Right hindlimb (tissue), 1 donor: ENCODE measurements at regions not wholly inside any gene's neighbourhood (a gene's known extent, or its start where the extent isn't known, plus 50 kb on each side); places are given as distances from the start of the nearest gene placed in this dataset.
"Not testable (repeated sequence)": the region's sequence is repeated elsewhere in the genome, so short reads cannot be mapped to it uniquely, and the experiment has no call there.

Experiments
- DNase-seq: peaks from one replicate; pipeline ENCODE4 v3.0.0-alpha.2; 2018

DNA sequence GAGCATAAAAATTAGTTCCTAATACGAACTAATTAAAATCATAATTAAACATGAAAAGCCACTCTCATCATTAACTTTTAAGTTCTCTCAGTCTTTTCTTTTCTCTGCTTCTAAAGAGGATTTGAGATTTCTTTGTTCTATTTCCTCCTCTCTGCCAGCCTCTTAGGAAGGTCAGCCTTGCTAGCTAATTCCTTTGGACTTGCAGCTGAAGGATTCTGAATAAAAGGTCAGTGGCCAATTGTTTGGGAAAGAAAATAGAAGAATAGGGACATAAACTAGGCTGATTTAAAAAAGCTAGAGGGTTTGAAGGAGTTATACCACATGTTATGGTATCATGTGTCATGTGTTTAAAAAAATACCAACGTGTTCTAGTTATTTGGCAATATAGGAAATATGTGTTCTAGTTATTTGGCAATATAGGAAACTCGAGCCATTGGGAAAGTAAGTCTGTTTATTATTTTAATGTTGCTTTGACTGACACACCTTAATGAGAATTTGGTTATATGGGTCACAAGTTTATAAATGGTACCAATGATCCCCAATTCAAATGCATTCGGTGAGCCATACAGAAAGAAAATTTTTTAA, 1668.7 kb upstream of the PCDH7 start:
- DNase-seq: no peak

DNA sequence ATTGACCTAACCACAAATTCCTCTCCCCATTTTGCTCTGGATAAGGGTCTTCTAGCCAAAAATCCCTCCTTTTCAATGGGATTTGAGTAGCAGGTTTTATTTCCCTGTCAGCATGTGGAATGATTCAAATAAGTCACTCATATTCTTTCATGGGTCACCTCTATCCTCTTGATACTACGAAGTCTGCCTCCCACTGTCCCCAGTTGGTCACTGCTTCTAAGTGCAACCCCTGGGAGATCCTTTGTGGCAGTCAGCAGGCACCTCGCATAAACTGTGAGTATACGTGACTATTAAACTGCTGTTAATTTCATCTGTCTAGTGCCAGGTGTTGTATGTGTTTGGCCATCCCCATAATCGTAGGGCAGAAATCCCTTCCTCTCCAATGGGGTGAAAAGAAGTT, 1667.9 kb upstream of the PCDH7 start:
- DNase-seq: no peak

DNA sequence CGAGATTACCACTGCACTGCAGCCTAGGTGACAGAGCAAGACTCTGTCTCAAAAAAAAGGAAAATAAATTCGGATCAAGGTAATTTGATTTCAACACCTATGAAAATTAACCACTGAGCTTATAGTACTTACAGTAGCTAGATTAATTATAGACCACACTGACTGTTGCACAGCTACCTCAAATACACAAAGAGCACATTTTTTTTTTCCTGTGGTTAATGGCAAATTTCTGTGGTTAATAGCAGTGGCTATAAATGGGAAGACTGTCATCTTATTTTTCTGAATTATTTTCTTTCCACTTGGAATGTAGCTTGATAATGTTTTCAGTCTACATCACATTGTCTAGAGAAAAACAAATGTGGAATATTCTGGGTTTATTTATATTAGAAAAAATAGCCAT, 1661.6 kb upstream of the PCDH7 start:
- no peak for DNase-seq

DNA sequence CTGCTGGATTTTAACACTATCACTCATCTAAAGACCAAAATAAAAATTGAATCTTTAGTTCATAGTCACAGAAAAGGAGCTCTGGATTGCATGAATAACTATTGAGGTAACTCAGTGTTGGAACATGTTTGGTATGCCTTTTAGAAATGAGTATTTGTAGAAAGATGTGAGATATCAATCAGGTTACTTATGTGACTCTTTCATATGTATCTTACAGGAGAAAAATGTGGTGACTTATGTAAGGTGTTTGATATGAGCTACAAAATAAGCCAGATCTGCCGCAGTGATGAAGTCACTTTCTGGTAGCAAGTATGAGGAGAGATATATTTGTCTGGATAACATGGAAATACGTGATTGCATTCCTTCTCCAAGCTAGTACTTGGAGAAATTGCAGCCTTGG, 1653.3 kb upstream of the PCDH7 start:
- DNase-seq: no peak

DNA sequence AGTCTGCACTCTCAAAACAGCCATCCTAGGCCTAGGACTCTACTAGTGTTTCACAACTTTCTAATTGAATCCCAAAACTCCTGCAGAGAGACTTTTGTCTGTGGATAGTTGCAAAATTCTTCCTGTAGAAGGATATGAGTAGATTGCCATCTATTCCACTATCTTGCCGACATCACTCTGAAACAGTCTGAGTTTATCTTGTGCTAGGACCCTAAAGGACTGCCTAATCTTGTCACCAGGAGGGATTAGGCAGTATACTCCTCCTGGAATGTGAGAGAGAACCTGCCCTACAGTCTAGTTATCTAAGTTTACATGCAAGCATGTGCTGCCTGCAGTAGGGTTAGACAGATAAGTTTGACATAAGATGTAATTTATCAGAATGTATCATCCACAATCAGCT, 1646.6 kb upstream of the PCDH7 start:
- DNase-seq: no peak

DNA sequence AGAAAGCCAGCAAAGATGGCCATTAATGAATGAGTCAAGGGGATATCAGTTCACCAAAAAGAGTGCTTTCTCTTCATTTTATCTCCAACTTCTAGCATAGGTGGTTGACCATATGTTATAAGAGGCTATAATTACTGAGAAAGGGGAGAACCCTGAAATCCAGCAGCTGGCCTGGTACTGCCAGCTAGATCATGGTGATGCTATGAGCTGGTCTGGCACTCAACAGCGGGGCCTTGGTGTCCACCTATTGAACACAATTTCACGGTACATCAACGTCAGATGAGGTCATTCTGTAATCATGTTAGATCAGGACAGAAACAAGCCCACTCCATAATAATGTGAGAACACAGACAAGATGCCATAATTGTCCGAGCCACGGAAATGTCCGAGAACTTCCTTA, 1644.8 kb upstream of the PCDH7 start:
- DNase-seq: no peak

DNA sequence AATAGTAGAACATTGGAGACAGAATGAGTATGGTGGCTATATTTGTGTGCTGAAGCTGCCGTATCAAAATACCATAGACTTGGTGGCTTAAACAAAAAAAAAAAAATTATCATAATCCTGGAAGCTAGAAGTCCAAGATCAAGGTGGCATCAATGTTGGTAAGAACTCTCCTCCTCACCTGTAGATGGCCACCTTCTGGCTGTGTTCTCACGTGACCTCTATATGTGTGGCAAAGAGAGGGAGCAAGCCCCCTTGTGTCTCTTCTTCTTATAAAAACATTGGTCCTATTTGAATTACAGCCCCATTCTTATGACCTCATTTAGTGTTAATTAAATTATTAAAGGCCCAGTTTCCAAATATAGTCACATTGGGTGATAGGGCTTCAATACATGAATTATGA, 1640.9 kb upstream of the PCDH7 start:
- DNase-seq: no peak

DNA sequence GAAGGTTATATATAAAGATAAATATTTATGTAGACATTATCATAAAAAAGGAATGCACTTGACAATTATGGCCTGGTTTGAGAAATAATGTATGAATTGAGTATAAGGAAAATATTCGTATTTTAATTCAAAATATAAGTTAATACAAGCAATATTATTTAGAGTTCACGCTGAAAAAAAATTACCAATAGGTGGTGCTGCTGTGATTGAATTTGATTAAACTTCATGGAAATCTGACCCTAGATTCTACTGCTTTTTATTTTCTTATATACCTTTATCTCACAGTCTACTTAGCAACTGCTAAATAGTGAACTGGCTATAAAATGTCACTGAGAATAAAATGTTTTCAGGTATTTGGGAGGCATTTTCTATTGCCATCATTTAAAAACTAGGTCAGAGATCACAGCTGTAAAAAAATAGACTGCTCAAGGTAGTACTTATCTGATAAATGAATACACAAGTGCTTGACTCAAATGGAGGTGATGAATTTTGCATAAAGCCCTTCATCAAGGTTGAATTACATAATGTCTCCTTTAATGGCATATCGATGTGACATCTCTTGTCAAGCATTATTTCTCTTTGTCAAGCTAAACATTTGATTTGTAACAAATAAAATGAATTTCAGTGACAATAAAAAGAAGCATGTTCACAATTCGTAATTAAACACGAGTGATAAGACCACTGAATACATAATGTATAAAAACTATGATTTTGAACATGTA, 1638.8 kb upstream of the PCDH7 start:
- DNase-seq: no peak

DNA sequence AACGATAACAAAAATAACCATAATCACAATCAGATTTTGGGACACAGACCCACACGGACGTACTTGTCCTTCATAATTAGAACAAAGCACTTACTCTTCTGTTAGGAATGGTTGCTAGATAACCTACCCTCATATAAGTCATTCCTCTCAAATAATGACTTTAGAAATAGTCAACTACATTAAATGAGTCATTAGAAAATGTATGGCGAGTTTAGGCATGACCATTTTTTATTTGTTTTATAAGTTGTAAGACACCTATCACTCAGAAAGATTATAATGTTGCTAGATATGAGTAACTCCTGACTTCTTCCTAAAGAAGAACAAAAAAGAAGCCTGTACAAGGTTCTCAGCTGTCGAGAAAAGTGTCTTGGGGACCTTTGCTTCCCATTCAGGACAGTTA, 1637.5 kb upstream of the PCDH7 start:
- no peak for DNase-seq

DNA sequence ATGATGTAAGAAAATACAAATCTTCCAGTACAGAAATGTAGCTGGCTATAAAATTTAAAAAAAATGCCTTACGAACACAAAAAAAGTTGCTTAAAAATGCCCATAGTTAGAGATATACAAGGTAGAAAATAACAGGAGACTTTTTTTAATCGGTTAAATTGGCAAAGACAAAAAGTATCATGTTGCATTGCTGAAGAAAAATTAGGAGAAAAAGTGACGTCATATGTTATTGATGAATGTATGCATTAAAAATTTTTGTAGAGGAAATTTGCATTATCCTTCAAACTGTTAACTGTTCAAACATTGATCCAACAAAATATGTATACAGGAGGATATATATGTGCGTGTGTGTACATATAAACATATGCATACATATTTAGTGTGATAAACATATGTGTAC, 1634.4 kb upstream of the PCDH7 start:
- DNase-seq: no peak

DNA sequence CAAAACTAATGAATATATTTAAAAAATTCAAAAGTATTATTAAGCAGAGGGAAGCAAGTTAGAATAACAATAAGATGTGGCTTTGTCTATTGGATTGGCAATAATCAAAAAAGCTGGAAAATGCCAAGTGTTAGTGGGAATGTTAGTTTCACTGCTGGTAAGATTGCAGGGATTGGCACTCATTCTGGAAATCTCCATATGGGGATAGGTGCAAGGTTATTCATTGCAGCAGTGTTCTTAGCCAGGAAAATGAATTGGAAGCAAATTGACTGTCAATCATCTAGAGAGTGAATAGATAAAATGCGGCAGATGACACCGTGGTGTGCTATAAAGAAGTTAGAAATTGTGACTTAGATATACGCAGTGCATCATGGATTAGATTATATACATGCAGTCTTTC, 1615.5 kb upstream of the PCDH7 start:
- no peak for DNase-seq

DNA sequence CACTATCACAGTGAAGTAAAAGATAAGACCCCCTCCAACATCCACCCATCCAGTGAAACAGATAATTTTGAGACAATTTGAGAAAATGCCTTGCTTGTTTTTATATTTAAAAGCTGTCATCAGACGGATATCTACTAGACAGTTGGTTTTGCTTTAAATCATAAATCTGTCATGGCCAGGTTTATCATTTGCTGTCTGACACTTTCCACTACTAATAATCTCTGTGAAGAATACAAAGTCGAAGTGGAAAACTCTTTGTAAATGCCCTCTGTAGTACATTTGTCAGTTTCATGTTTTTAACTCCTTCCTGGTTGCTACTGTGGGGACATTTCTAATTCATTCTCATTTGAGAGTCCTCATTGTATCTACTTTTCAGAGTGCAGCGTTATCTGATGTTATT, 1606.2 kb upstream of the PCDH7 start:
- no peak for DNase-seq

DNA sequence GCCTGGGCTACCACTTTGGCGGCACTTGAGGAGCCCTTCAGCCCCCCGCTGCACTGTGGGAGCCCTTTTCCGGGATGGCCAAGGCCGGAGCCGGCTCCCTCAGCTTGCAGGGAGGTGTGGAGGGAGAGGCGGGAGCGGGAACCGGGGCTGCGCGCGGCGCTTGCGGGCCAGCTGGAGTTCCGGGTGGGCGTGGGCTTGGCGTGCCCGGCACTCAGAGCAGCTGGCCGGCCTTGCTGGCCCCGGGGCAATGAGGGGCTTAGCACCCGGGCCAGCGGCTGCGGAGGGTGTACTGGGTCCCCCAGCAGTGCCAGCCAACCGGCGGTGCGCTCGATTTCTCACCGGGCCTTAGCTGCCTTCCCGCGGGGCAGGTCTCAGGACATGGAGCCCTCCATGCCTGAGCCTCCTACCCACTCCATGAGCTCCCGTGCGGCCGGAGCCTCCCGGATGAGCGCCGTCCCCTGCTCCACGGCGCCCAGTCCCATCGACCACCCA, 1602.9 kb upstream of the PCDH7 start:
- not testable (repeated sequence) for DNase-seq

DNA sequence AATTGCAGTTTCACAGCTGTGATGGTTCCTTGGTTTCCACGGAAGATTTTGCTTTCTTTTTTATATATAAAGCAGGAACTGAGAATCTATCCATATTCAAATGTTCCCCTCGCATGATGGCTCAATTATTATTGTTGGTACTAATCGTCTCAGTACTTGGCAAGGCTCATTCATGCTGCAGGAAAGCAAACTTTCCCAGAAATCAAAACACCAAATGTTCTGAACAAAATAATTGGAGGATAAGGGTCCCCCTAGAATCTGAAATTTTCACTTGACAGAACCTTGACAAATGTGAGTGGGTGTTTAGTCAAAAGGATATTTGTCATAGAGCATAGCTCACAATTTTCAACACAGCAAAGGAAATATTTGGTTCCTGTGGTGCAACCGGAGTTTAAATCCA, 1598.6 kb upstream of the PCDH7 start:
- DNase-seq: no peak

DNA sequence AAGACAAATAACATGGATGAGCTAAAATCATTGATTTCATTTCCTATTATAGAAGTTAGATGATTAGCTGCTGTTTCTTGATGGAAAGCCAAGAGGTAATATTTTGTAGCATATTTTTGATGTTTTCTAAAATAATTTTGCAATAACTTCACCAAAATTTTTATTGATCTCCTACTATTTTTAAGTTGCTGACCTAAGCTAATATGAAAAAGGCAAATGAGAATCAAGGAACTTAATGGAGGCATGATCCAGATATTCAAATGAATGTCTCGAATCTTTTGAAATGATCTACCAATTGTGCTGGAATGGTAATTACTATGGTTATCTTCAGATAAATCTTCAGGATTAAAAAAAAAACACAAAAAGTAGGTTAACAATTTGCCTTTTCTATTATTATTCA, 1591.4 kb upstream of the PCDH7 start:
- DNase-seq: no peak

DNA sequence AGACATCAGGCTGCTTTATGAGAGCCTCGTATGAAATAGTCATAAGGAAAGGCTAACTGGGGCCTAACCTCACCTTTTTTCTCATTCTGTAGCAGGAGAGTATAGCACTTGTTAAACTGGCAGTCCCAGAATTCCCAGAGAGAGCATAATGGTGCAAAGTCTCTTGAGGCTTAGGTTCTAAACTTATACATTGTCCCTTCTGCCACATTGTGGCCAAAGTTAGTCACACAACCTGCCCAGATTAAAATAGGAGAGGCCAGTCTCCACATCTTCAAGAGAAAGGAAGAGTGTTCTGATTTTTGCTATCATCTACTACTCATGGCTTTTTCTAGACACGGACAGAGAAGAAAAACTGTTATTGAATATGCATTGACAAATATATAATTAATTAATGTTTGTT, 1588.9 kb upstream of the PCDH7 start:
- no peak for DNase-seq

DNA sequence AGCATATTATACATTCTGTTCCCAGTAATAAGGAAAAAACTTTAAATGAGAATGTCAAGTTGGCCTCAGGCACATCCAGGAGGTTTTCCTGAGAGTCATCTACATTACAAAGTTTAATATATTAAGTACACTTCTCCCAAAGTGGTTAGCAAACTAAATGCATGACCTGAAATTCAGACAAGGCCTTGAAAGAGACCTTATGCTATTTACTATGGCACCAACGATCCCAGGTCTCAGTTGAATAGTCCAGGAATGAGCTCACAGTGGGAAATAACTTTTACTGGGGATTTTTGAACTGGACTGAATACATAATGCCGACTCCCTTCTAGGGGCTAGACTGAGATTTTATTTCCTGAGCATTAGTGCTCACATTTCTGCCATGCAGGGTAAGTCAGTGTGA, 1577.5 kb upstream of the PCDH7 start:
- DNase-seq: no peak

DNA sequence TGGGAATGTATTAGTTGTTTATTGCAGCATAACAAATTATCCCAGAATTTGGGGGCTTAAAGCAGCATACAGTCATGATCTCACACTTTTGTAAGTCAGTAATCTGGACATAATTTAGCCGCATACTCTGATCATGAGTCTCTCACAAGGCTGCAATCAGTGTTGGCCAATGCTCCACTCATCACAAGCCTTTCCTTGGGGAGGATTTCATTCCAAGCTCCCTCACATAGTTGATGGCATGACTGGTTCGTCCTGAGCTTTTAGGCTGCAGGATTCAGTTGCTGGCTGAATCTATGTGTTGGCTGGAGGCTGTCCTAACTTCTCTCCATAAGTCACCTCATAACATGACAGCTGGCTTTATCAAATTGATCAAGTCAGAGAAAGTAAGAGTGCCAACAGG, 1568.6 kb upstream of the PCDH7 start:
- DNase-seq: no peak

DNA sequence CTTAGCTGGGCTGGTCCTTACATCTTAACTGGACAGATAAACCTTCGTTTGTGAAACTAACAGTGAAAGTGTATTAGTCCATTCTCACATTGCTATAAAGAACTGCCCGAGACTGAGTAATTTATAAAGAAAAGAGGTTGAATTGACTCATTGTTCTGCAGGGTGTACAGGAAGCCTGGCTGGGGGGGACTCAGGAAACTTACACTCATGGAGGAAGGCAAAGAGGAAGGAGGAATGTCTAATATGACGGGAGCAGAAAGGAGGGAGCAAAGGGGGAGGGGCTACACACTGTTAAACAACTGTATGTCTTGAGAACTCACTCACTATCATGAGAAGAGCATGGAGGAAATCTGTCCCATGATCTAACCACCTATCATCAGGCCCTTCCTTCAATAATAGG, 1566.5 kb upstream of the PCDH7 start:
- no peak for DNase-seq

DNA sequence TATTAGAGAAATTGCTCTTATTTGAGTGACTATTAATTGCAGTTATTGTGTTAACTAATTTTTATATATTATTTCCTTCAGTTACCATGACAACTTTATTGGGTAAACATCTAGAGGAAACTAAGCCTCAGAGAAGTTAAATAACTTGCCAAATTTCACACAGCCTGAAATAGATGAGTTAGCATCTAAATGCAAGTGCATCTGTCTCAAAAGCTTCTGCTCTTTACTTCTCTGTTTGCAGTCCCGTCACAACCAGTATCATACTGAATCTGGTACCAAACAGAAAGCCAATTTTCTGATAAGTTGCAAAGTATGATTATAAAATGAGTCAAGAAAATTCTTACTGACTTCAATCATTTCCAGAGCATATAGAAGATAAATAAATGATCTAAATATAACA, 1544.9 kb upstream of the PCDH7 start:
- no peak for DNase-seq

DNA sequence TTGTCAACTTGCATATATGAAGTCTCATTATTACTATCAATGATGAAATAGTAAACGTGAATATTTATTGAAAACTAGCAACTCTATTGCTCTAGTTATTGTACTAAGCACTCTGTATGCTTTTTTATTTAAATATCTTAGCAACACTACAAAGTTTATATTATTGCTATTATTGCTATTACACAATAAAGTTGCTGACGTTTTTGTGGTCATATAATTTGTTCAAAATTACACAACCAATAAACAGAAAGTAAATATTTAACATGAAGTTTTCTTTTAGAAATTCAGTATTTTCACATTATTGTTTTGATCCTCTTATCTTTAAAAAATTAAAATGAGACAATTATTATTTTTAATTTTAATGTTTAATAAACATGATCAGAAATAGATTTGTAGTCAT, 1521.1 kb upstream of the PCDH7 start:
- DNase-seq: no peak

DNA sequence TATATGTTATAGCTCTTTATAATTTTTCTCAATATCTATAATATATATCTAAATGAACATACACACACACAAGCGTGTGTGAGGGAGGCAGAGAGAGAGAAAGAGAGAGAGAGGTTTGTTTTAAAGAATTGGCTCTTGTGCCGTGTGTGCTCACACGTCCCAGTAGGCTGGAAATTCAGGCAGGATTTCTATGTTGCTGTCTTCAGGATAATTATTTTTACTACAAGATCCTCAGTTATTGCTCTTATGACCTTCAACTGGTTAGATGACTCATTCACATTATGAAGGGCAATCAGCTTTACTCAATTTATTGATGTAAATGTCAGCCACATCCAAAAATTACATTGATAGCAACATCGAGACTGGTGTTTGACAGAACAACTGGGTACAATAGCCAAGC, 1520.7 kb upstream of the PCDH7 start:
- no peak for DNase-seq

DNA sequence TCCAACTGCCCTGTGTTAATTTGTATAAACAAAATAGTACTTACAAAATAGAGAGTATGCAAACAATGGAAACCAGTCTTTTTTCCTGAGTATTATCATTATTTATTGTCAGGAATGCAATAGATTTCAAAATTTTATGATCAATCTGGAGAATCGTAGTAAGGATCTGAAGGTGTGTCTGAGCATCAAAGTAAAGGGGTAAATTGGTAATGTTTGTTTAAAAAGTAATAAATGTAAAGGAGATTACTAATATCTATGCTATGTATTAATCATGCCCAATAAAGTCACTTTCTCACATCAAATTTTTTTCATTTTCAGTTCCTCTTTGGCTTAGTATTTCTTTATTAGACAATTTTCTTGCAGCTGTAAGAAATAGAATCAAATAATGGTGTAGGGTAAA, 1507.1 kb upstream of the PCDH7 start:
- DNase-seq: no peak

DNA sequence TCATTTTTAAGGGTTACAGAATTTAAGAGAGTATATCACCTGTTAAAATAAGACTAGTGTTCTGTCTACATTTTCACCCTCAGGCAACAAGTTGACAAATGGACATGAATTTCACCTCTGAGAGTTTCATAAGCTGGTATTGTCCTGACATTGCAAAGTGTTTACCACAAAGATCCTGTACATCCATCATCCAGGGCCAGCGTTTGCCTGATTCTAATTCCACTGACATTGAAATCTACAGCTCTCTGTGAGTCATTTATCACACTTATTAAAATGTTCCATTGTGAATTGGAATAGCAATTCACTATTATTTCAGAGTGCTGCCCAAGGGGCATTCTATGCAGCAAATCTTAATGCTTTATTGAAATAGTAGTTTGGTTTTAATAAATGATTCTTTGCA, 1499.4 kb upstream of the PCDH7 start:
- DNase-seq: no peak

DNA sequence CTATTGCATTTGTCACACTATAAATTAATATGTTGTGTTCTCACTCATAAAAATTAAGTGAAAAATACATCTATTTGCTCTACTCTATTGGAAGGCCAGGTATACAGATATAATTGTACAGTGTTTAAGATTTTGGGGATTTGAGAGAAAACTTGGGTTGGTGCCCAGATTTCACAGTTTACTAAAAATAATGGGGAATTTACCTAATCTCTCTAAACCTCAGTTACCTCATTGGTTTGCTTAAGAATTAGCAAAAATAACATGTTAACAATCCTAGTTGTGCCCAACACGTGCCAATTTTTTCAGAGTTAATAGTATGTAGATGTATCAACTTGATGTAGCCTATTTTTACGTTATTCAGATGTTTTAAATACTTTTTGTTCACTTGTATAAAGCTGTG, 1495.3 kb upstream of the PCDH7 start:
- DNase-seq: no peak
